Duodenal mucosa (tissue), 2 donors: ENCODE measurements at regions not wholly inside any gene's neighbourhood (a gene's known extent, or its start where the extent isn't known, plus 50 kb on each side); places are given as distances from the start of the nearest gene placed in this dataset.

Source experiments
- H3K27ac ChIP-seq: one replicate; pipeline ENCODE4 v1.7.0; 2013; ENCODE audit warnings: low read depth, low read length
- H3K27me3 ChIP-seq, 2 donors: one replicate each; pipeline ENCODE4 v1.7.0; 2013; ENCODE audit warnings: low read length in 2 of 2, control low read depth in 1 of 2; ENCODE audit not compliant: insufficient read depth in 2 of 2, control insufficient read depth in 1 of 2
- H3K36me3 ChIP-seq, 2 donors: one replicate each; pipeline ENCODE4 v1.7.0; 2013; ENCODE audit warnings: low read length in 2 of 2, control low read depth in 1 of 2; ENCODE audit not compliant: insufficient read depth in 2 of 2, control insufficient read depth in 1 of 2
- H3K4me1 ChIP-seq, 2 donors: one replicate each; pipeline ENCODE4 v1.7.0; 2013; ENCODE audit warnings: low read length in 2 of 2, control low read depth in 1 of 2; ENCODE audit not compliant: insufficient read depth in 2 of 2, control insufficient read depth in 1 of 2
- H3K4me3 ChIP-seq, 2 donors: one replicate each; pipeline ENCODE4 v1.7.0; 2013; ENCODE audit warnings: low read length in 2 of 2, low read depth in 1 of 2
- H3K9ac ChIP-seq, 2 donors: one replicate each; pipeline ENCODE4 v1.7.0; 2013; ENCODE audit warnings: low read length in 2 of 2, low read depth in 1 of 2
- H3K9me3 ChIP-seq, 2 donors: one replicate each; pipeline ENCODE4 v1.7.0; 2013; ENCODE audit warnings: low read length in 2 of 2, control low read depth in 1 of 2; ENCODE audit not compliant: control insufficient read depth in 1 of 2

GRCh38 chr1:228809621-228810394 is 74.5 kb downstream of the RHOU start:
- Histone ChIP-seq H3K4me3 (peak overlapping the region; percentile 7 to 37), H3K9me3 (no peaks in the 10 kb centered on the region), H3K27me3 (no peaks in the 10 kb centered on the region), H3K27ac (peak overlapping the region; percentile 26), H3K4me1 (peaks cover 34 to 41% of the 10 kb centered on the region in 2 donors), H3K9ac (peak overlapping the region in 1 of 2 donors; percentile 39), H3K36me3 (no peaks in the 10 kb centered on the region)

- Histone ChIP-seq H3K36me3 (no peaks in the 10 kb centered on the region), H3K4me1 (peaks cover 28 to 36% of the 10 kb centered on the region in 2 donors), H3K9ac (peak overlapping the region in 1 of 2 donors; percentile 39), H3K27me3 (no peaks in the 10 kb centered on the region), H3K9me3 (no peaks in the 10 kb centered on the region), H3K27ac (peak overlapping the region; percentile 26), H3K4me3 (peak overlapping the region; percentile 7 to 37)
Observed at GRCh38 chr1:228810395-228810758, 75.1 kb downstream of the RHOU start.

GRCh38 chr1:228810878-228811711 is 75.8 kb downstream of the RHOU start:
- Histone ChIP-seq H3K36me3 (no peaks in the 10 kb centered on the region), H3K9me3 (no peaks in the 10 kb centered on the region), H3K27me3 (no peaks in the 10 kb centered on the region), H3K27ac (no peak overlapping the region), H3K9ac (no peak overlapping the region), H3K4me1 (peaks cover 31 to 33% of the 10 kb centered on the region in 2 donors), H3K4me3 (no peak overlapping the region)

GRCh38 chr1:228811712-228812305 is 76.5 kb downstream of the RHOU start:
- H3K4me3 ChIP-seq, result no peak overlapping the region
- H3K9ac ChIP-seq, result no peak overlapping the region
- no peaks in the 10 kb centered on the region for H3K9me3 ChIP-seq
- H3K36me3 ChIP-seq, result no peaks in the 10 kb centered on the region
- H3K27me3 ChIP-seq, result no peaks in the 10 kb centered on the region
- no peak overlapping the region for H3K27ac ChIP-seq
- peaks cover 31 to 33% of the 10 kb centered on the region in 2 donors for H3K4me1 ChIP-seq

GRCh38 chr1:228812961-228813360 is 77.7 kb downstream of the RHOU start:
- H3K4me1 ChIP-seq, result peaks cover 31 to 33% of the 10 kb centered on the region in 2 donors
- H3K27me3 ChIP-seq, result no peaks in the 10 kb centered on the region
- no peak overlapping the region for H3K27ac ChIP-seq
- H3K36me3 ChIP-seq, result no peaks in the 10 kb centered on the region
- H3K4me3 ChIP-seq, result no peak overlapping the region
- H3K9ac ChIP-seq, result no peak overlapping the region
- H3K9me3 ChIP-seq, result no peaks in the 10 kb centered on the region

- Histone ChIP-seq H3K9ac (no peak overlapping the region), H3K4me1 (peaks cover 27 to 33% of the 10 kb centered on the region in 2 donors), H3K36me3 (no peaks in the 10 kb centered on the region), H3K4me3 (no peak overlapping the region), H3K9me3 (no peaks in the 10 kb centered on the region), H3K27me3 (no peaks in the 10 kb centered on the region), H3K27ac (no peak overlapping the region)
Observed at GRCh38 chr1:228814176-228814575, 78.9 kb downstream of the RHOU start.

GRCh38 chr1:228818296-228818695 is 83.0 kb downstream of the RHOU start:
- H3K4me1 ChIP-seq, result peaks cover 3 to 12% of the 10 kb centered on the region in 2 donors
- H3K27me3 ChIP-seq, result no peaks in the 10 kb centered on the region
- H3K27ac ChIP-seq, result no peak overlapping the region
- H3K9me3 ChIP-seq, result no peaks in the 10 kb centered on the region
- no peak overlapping the region for H3K4me3 ChIP-seq
- H3K36me3 ChIP-seq, result no peaks in the 10 kb centered on the region
- H3K9ac ChIP-seq, result no peak overlapping the region

GRCh38 chr1:228818928-228819630 is 83.8 kb downstream of the RHOU start:
- no peak overlapping the region for H3K4me3 ChIP-seq
- H3K9me3 ChIP-seq, result no peaks in the 10 kb centered on the region
- no peaks in the 10 kb centered on the region for H3K36me3 ChIP-seq
- H3K27me3 ChIP-seq, result no peaks in the 10 kb centered on the region
- H3K4me1 ChIP-seq, result peaks cover 3 to 5% of the 10 kb centered on the region in 2 donors
- H3K27ac ChIP-seq, result no peak overlapping the region
- no peak overlapping the region for H3K9ac ChIP-seq

GRCh38 chr1:228821252-228821651 is 86.0 kb downstream of the RHOU start:
- H3K27ac ChIP-seq, result no peak overlapping the region
- no peaks in the 10 kb centered on the region for H3K9me3 ChIP-seq
- H3K9ac ChIP-seq, result no peak overlapping the region
- peaks cover 4 to 5% of the 10 kb centered on the region in 2 donors for H3K4me1 ChIP-seq
- no peaks in the 10 kb centered on the region for H3K27me3 ChIP-seq
- H3K4me3 ChIP-seq, result no peak overlapping the region
- no peaks in the 10 kb centered on the region for H3K36me3 ChIP-seq
